ENCODE measurements at regions not wholly inside any gene's neighbourhood (a gene's known extent, or its start where the extent isn't known, plus 50 kb on each side); places are given as distances from the start of the nearest gene placed in this dataset.

DNA sequence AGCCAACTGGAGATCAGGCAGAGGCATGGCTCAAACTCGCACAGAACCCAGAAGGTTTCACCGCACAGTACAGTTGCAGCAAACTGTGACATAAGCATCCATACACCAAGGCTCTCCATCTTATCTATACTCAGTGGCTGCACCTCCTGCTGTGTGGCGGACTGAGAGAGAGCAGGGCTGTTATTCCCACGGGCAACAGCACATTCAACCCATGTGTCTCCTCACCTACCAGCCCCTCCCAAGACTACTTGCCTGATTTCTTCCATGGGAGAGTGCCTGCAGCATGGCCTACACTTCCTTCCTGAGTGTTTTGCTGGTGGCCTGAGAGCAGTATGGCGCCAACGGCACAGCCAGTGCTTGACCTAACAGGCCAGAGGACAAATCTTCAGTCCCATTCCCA lies 1606.6 kb downstream of the SLITRK1 start:
- TF ChIP-seq POLR2A (IDR thresholded peaks at IDR 0.05; ENCODE audit: low read depth, low read length) (no peak), EZH2 (IDR thresholded peaks at IDR 0.05; ENCODE audit: borderline replicate concordance, low read depth, low read length, severe bottlenecking) (no peak), JUN (IDR thresholded peaks at IDR 0.05; ENCODE audit: borderline replicate concordance, insufficient read depth, insufficient read length, low read depth) (no peak), MYC (IDR thresholded peaks at IDR 0.05; ENCODE audit: low read depth, low read length) (no peak)
- TF ChIP-seq, protein P1, sequence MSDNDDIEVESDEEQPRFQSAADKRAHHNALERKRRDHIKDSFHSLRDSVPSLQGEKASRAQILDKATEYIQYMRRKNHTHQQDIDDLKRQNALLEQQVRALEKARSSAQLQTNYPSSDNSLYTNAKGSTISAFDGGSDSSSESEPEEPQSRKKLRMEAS (IDR thresholded peaks at IDR 0.05; ENCODE audit: insufficient read depth, insufficient read length): no peak
- Histone ChIP-seq H4K20me1 (replicated peaks; ENCODE audit: control insufficient read depth, extremely low read depth, insufficient read depth, low read length) (no peaks in the 10 kb centered on the region), H3K9me1 (replicated peaks; ENCODE audit: control insufficient read depth, extremely low read depth, insufficient read depth, low read length) (no peaks in the 10 kb centered on the region), H3K79me2 (ENCODE audit: control insufficient read depth, insufficient read depth, low read length) (no peaks in the 10 kb centered on the region), H3K4me2 (ENCODE audit: insufficient read depth, low read length) (no peak overlapping the region), H3K27me3 (ENCODE audit: control insufficient read depth in 2 of 2, insufficient read depth in 2 of 2, low read length in 2 of 2) (no peaks in the 10 kb centered on the region), H2AFZ (ENCODE audit: low read depth, low read length) (no peak overlapping the region), H3K9ac (replicated peaks; ENCODE audit: extremely low read depth, insufficient read depth, low read length) (no peak overlapping the region), H3K9me3 (replicated peaks; ENCODE audit: control insufficient read depth, insufficient read depth, low read length) (no peaks in the 10 kb centered on the region), H3K4me3 (replicated peaks in 1 of 3; ENCODE audit: insufficient read depth in 1 of 3, low read depth in 1 of 3, low read length in 3 of 3) (no peak overlapping the region), H3K27ac (ENCODE audit: insufficient read depth, low read depth, low read length) (no peak overlapping the region), H3K4me1 (ENCODE audit: control insufficient read depth, extremely low read depth, insufficient read depth, low read length) (no peaks in the 10 kb centered on the region), H3K36me3 (ENCODE audit: control insufficient read depth in 2 of 2, extremely low read depth in 1 of 2, insufficient read depth in 2 of 2, low read length in 2 of 2) (no peaks in the 10 kb centered on the region)
- FAIRE-seq: no peak
- no TSS peak for BruUV-seq (replicated peaks)
- intact Hi-C loops (cut with micrococcal nuclease): no loop called here
- dilution Hi-C loops (cut with MboI; ENCODE audit: extremely low pct_ligation_motif_present, low sequenced_read_pairs): no loop called here
- POLR2A ChIA-PET: no interaction called here
- CTCF ChIA-PET: no interaction called here
- DNase-seq (ENCODE audit: low read depth, low spot score): no peak

DNA sequence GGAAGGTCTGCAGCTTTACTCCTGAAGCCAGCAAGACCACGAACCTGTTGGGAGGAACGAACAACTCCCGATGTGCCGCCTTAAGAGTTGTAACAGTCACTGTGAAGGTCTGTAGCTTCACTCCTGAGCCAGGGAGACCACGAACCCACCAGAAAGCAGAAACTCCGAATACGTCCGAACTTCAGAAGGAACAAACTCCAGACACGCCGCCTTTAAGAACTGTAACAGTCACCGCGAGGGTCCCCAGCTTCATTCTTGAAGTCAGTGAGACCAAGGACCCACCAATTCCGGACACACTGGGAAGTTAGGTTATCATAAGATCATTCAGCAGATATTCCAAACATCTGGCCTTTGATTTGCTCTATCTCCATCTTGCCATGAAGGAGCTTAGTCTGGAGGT lies 1623.0 kb downstream of the SLITRK1 start:
- Histone ChIP-seq H3K9me1 (replicated peaks; ENCODE audit: control insufficient read depth, extremely low read depth, insufficient read depth, low read length) (no peaks in the 10 kb centered on the region), H3K36me3 (ENCODE audit: control insufficient read depth in 2 of 2, extremely low read depth in 1 of 2, insufficient read depth in 2 of 2, low read length in 2 of 2) (no peaks in the 10 kb centered on the region), H3K4me2 (ENCODE audit: insufficient read depth, low read length) (no peak overlapping the region), H3K27ac (ENCODE audit: insufficient read depth, low read depth, low read length) (no peak overlapping the region), H3K4me3 (replicated peaks in 1 of 3; ENCODE audit: insufficient read depth in 1 of 3, low read depth in 1 of 3, low read length in 3 of 3) (no peak overlapping the region), H3K27me3 (ENCODE audit: control insufficient read depth in 2 of 2, insufficient read depth in 2 of 2, low read length in 2 of 2) (no peaks in the 10 kb centered on the region), H4K20me1 (replicated peaks; ENCODE audit: control insufficient read depth, extremely low read depth, insufficient read depth, low read length) (no peaks in the 10 kb centered on the region), H3K4me1 (ENCODE audit: control insufficient read depth, extremely low read depth, insufficient read depth, low read length) (no peaks in the 10 kb centered on the region), H3K79me2 (ENCODE audit: control insufficient read depth, insufficient read depth, low read length) (no peaks in the 10 kb centered on the region), H2AFZ (ENCODE audit: low read depth, low read length) (no peak overlapping the region), H3K9me3 (replicated peaks; ENCODE audit: control insufficient read depth, insufficient read depth, low read length) (peaks cover 1% of the 10 kb centered on the region), H3K9ac (replicated peaks; ENCODE audit: extremely low read depth, insufficient read depth, low read length) (no peak overlapping the region)
- CTCF ChIA-PET: no interaction called here
- dilution Hi-C loops (cut with MboI; ENCODE audit: extremely low pct_ligation_motif_present, low sequenced_read_pairs) (no loop called here), intact Hi-C loops (cut with micrococcal nuclease) (no loop called here)
- FAIRE-seq (no peak), DNase-seq (ENCODE audit: low read depth, low spot score) (no peak)
- TF ChIP-seq GATA2 (IDR thresholded peaks at IDR 0.05; ENCODE audit: insufficient read depth, insufficient read length, low read depth, low read length) (no peak), EZH2 (IDR thresholded peaks at IDR 0.05; ENCODE audit: borderline replicate concordance, low read depth, low read length, severe bottlenecking) (no peak), POLR2AphosphoS5 (IDR thresholded peaks at IDR 0.05; ENCODE audit: insufficient read depth, low read depth, low read length) (no peak), JUN (IDR thresholded peaks at IDR 0.05; ENCODE audit: borderline replicate concordance, insufficient read depth, insufficient read length, low read depth) (no peak), FOS (IDR thresholded peaks at IDR 0.05; ENCODE audit: borderline replicate concordance, insufficient read depth, low read length) (no peak), MYC (IDR thresholded peaks at IDR 0.05; ENCODE audit: low read depth, low read length) (no peak), POLR2A (IDR thresholded peaks at IDR 0.05; ENCODE audit: low read depth, low read length) (no peak)
- TF ChIP-seq, protein P1 (IDR thresholded peaks at IDR 0.05; ENCODE audit: insufficient read depth, insufficient read length): no peak
- TF ChIP-seq, protein P2, sequence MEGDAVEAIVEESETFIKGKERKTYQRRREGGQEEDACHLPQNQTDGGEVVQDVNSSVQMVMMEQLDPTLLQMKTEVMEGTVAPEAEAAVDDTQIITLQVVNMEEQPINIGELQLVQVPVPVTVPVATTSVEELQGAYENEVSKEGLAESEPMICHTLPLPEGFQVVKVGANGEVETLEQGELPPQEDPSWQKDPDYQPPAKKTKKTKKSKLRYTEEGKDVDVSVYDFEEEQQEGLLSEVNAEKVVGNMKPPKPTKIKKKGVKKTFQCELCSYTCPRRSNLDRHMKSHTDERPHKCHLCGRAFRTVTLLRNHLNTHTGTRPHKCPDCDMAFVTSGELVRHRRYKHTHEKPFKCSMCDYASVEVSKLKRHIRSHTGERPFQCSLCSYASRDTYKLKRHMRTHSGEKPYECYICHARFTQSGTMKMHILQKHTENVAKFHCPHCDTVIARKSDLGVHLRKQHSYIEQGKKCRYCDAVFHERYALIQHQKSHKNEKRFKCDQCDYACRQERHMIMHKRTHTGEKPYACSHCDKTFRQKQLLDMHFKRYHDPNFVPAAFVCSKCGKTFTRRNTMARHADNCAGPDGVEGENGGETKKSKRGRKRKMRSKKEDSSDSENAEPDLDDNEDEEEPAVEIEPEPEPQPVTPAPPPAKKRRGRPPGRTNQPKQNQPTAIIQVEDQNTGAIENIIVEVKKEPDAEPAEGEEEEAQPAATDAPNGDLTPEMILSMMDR (IDR thresholded peaks at IDR 0.05; ENCODE audit: extremely low read depth in 1 of 2, insufficient read depth in 1 of 2, low read depth in 1 of 2, low read length in 2 of 2): no peak
- no TSS peak for BruUV-seq (replicated peaks)
- POLR2A ChIA-PET: no interaction called here

Measured in endothelial cell of umbilical vein (primary cell).